HEK293T (cell line): ENCODE measurements at regions not wholly inside any gene's neighbourhood (a gene's known extent, or its start where the extent isn't known, plus 50 kb on each side); places are given as distances from the start of the nearest gene placed in this dataset.

Source experiments
- CTCF ChIA-PET: fragments of 350-600 bp; formaldehyde crosslinking; extraction: SDS; loops from one replicate; lab custom pipeline; 2021; ENCODE audit warnings: antibody characterized with exemption, inconsistent platforms; lab: Yijun Ruan, JAX
- POLR2A ChIA-PET: fragments of 350-600 bp; formaldehyde crosslinking; extraction: SDS; loops from one replicate; lab custom pipeline; 2020; ENCODE audit warnings: antibody characterized with exemption, inconsistent platforms; lab: Yijun Ruan, JAX
- DNase-seq: peaks from one replicate; pipeline ENCODE4 v3.0.0; 2012; ENCODE audit warnings: mixed read lengths; ENCODE audit errors: extremely low spot score
- ARNT ChIP-seq: fragments of 450-650 bp; IDR thresholded peaks from 2 replicates; pipeline ENCODE4 v1.6.1; 2017; ENCODE audit warnings: mild to moderate bottlenecking
- BHLHE40 ChIP-seq: fragments of 450-650 bp; IDR thresholded peaks from 2 replicates; pipeline ENCODE4 v1.6.1; 2016; ENCODE audit warnings: mild to moderate bottlenecking, moderate library complexity, borderline replicate concordance
- CTBP1 ChIP-seq: fragments of 450-650 bp; IDR thresholded peaks from 2 replicates; pipeline ENCODE4 v1.6.1; 2016; ENCODE audit warnings: borderline replicate concordance
- ELF4 ChIP-seq: fragments of 450-650 bp; IDR thresholded peaks from 2 replicates; pipeline ENCODE4 v1.6.1; 2017; ENCODE audit warnings: antibody characterized with exemption
- FOXA1 ChIP-seq: fragments of 450-650 bp; IDR thresholded peaks from 2 replicates; pipeline ENCODE4 v1.6.1; 2016; ENCODE audit warnings: mild to moderate bottlenecking
- FOXK2 ChIP-seq: fragments of 450-650 bp; IDR thresholded peaks from 2 replicates; pipeline ENCODE4 v1.6.1; 2016; ENCODE audit warnings: mild to moderate bottlenecking
- FOXM1 ChIP-seq: fragments of 450-650 bp; IDR thresholded peaks from 2 replicates; pipeline ENCODE4 v1.6.1; 2017; ENCODE audit warnings: mild to moderate bottlenecking, borderline replicate concordance
- HDGF ChIP-seq: fragments of 450-650 bp; IDR thresholded peaks from 2 replicates; pipeline ENCODE4 v1.6.1; 2017; ENCODE audit warnings: antibody characterized with exemption, borderline replicate concordance
- L3MBTL2 ChIP-seq: fragments of 450-650 bp; conservative IDR thresholded peaks from 2 replicates; pipeline ENCODE4 v1.6.1; 2016; ENCODE audit warnings: mild to moderate bottlenecking
- LEF1 ChIP-seq: fragments of 450-650 bp; IDR thresholded peaks from 2 replicates; pipeline ENCODE4 v1.6.1; 2017; ENCODE audit warnings: mild to moderate bottlenecking, borderline replicate concordance
- NFRKB ChIP-seq: fragments of 450-650 bp; IDR thresholded peaks from 2 replicates; pipeline ENCODE4 v1.6.1; 2016; ENCODE audit warnings: mild to moderate bottlenecking, moderate library complexity
- PKNOX1 ChIP-seq: fragments of 450-650 bp; IDR thresholded peaks from 2 replicates; pipeline ENCODE4 v1.6.1; 2016
- SP1 ChIP-seq: fragments of 450-650 bp; IDR thresholded peaks from 2 replicates; pipeline ENCODE4 v1.6.1; 2017
- SUZ12 ChIP-seq: fragments of 450-650 bp; IDR thresholded peaks from 2 replicates; pipeline ENCODE4 v1.6.1; 2016; ENCODE audit warnings: mild to moderate bottlenecking
- TARDBP ChIP-seq: fragments of 450-650 bp; IDR thresholded peaks from 2 replicates; pipeline ENCODE4 v1.6.1; 2016
- ZNF384 ChIP-seq: fragments of 450-650 bp; IDR thresholded peaks from 2 replicates; pipeline ENCODE4 v1.6.1; 2016

- ChIA-PET POLR2A (no interaction called here), CTCF (interaction anchor here (1.3 kb wide), 1 partner anchor 13 kb away, joined by 3 read pairs; no protein-coding TSS in a partner anchor)
Observed at GRCh38 chr5:161630948-161631347, 54.6 kb upstream of the GABRA6 start.

DNA sequence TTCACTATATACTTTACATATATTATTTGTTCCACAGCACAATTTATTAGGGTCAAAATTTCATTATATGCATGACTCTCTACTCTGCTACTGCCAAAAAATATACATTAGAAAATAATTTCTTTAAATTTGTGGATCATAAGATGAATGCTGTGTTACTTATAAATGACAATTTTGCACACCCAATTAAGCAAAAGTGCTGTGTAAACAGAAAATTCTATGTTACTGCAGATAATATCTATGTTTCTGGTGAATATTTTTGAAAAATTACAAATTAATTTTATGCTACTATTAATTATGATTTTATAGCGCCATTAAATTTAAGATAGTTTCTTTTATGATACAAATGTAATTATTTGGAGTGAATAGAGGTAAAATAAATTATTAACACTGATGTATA, 59.8 kb upstream of the GABRA6 start:
- CTCF ChIA-PET = no interaction called here
- TF ChIP-seq HDGF (no peak), NFRKB (no peak), ARNT (no peak)
- POLR2A ChIA-PET = no interaction called here
- no peak for DNase-seq

More at GRCh38 chr5:161630948-161631347, 54.6 kb upstream of the GABRA6 start:
- DNase-seq = no peak
- TF ChIP-seq ARNT (no peak), L3MBTL2 (no peak), SP1 (no peak), TARDBP (no peak), FOXK2 (no peak), PKNOX1 (no peak), FOXA1 (no peak), BHLHE40 (no peak), ZNF384 (no peak), LEF1 (no peak), HDGF (no peak), NFRKB (no peak), SUZ12 (no peak), FOXM1 (no peak), ELF4 (no peak), CTBP1 (no peak)

GRCh38 chr5:161614342-161614741, 67.8 kb upstream of the GABRB2 start:
- no peak for DNase-seq
- CTCF ChIA-PET = no interaction called here
- TF ChIP-seq SP1 (no peak), HDGF (no peak), TARDBP (no peak), LEF1 (no peak), BHLHE40 (no peak), L3MBTL2 (no peak), PKNOX1 (no peak), FOXA1 (no peak)
- POLR2A ChIA-PET = no interaction called here

DNA sequence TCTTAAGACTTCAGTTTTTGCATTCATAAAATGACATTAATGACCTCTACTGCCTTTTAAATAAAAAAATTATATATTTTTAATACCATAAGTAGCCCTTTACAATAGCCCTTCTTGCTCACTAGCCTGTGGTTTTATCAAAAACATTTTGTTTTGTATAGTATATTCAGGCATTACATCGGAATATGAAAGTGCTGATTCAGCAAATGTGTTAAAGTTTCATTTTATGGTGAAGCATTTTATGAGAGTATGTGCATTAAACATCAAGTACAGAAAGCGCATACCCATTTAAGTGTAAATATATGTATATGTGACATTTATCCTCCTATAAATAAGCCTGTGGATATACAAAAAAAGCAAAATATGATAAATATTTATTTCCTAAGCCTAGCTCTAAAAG, 56.2 kb upstream of the GABRB2 start:
- POLR2A ChIA-PET = no interaction called here
- TF ChIP-seq ARNT = no peak
- TF ChIP-seq FOXK2 = no peak
- DNase-seq = no peak
- CTCF ChIA-PET = no interaction called here

- ChIA-PET POLR2A (no interaction called here), CTCF (no interaction called here)
- TF ChIP-seq ZNF384 = no peak
- no peak for TF ChIP-seq NFRKB
- TF ChIP-seq FOXM1 = no peak
- no peak for TF ChIP-seq ARNT
- no peak for TF ChIP-seq ELF4
- TF ChIP-seq TARDBP = no peak
- no peak for TF ChIP-seq SUZ12
- no peak for TF ChIP-seq SP1
- no peak for DNase-seq
Observed at GRCh38 chr5:161600156-161600555, 53.6 kb upstream of the GABRB2 start.

GRCh38 chr5:161598686-161599085, 52.2 kb upstream of the GABRB2 start:
- no peak for DNase-seq
- ChIA-PET POLR2A (no interaction called here), CTCF (no interaction called here)
- no peak for TF ChIP-seq FOXK2
- no peak for TF ChIP-seq HDGF
- TF ChIP-seq ELF4 = no peak
- TF ChIP-seq LEF1 = no peak
- TF ChIP-seq ZNF384 = no peak
- TF ChIP-seq TARDBP = no peak
- no peak for TF ChIP-seq ARNT
- TF ChIP-seq L3MBTL2 = no peak
- TF ChIP-seq SP1 = no peak
- no peak for TF ChIP-seq SUZ12
- TF ChIP-seq NFRKB = no peak
- no peak for TF ChIP-seq FOXM1
- no peak for TF ChIP-seq CTBP1
- no peak for TF ChIP-seq PKNOX1
- no peak for TF ChIP-seq FOXA1
- no peak for TF ChIP-seq BHLHE40
